ENCODE measurements at regions not wholly inside any gene's neighbourhood (a gene's known extent, or its start where the extent isn't known, plus 50 kb on each side); places are given as distances from the start of the nearest gene placed in this dataset.

- TF ChIP-seq CTCF (IDR thresholded peaks at IDR 0.05) (no peak), POLR2A (IDR thresholded peaks at IDR 0.05) (no peak)
These were observed 632.0 kb upstream of the AMELY start for GRCh38 chrY:7543506-7543905.
